Liver (tissue), 8 donors: ENCODE measurements at regions not wholly inside any gene's neighbourhood (a gene's known extent, or its start where the extent isn't known, plus 50 kb on each side); places are given as distances from the start of the nearest gene placed in this dataset.

Experiments
- DNase-seq: peaks from one replicate; pipeline ENCODE4 v3.0.0-alpha.2; 2017; ENCODE audit warnings: low spot score
- H3K27ac ChIP-seq, 2 donors: one replicate each; pipeline ENCODE4 v1.7.0; 2013; ENCODE audit warnings: inconsistent platforms in 2 of 2, low read length in 2 of 2, control low read depth in 1 of 2, low read depth in 1 of 2, mild to moderate bottlenecking in 1 of 2
- H3K27me3 ChIP-seq, 4 donors: one replicate each; pipeline versions ENCODE4 v1.6.1 to v1.7.0; 2013; ENCODE audit warnings: low read length in 3 of 4, inconsistent platforms in 1 of 4, mild to moderate bottlenecking in 1 of 4, moderate library complexity in 1 of 4; ENCODE audit not compliant: control insufficient read depth in 4 of 4, insufficient read depth in 4 of 4
- H3K36me3 ChIP-seq, 4 donors: one replicate each; pipeline versions ENCODE4 v1.6.1 to v1.7.0; 2013; ENCODE audit warnings: low read length in 3 of 4, mild to moderate bottlenecking in 3 of 4, low read depth in 1 of 4, moderate library complexity in 1 of 4; ENCODE audit not compliant: control insufficient read depth in 4 of 4, insufficient read depth in 3 of 4
- H3K4me1 ChIP-seq, 4 donors: one replicate each; pipeline versions ENCODE4 v1.6.1 to v1.7.0; 2013; ENCODE audit warnings: low read length in 3 of 4, mild to moderate bottlenecking in 3 of 4, moderate library complexity in 1 of 4; ENCODE audit not compliant: control insufficient read depth in 4 of 4, insufficient read depth in 4 of 4
- H3K4me3 ChIP-seq, 3 donors: one replicate each; pipeline versions ENCODE4 v1.6.1 to v1.7.0; 2013; ENCODE audit warnings: low read length in 3 of 3, control low read depth in 1 of 3, low read depth in 1 of 3, mild to moderate bottlenecking in 1 of 3
- H3K9ac ChIP-seq, 2 donors: one replicate each; pipeline ENCODE4 v1.7.0; 2013; ENCODE audit warnings: low read length in 2 of 2, mild to moderate bottlenecking in 2 of 2, moderate library complexity in 2 of 2, control low read depth in 1 of 2, low read depth in 1 of 2
- H3K9me3 ChIP-seq, 4 donors: one replicate each; pipeline versions ENCODE4 v1.6.1 to v1.7.0; 2013; ENCODE audit warnings: low read length in 3 of 4; ENCODE audit not compliant: control insufficient read depth in 4 of 4
- FOXA1 ChIP-seq: IDR thresholded peaks from 2 replicates; pipeline ENCODE4 v1.6.1; 2016; ENCODE audit warnings: antibody characterized with exemption
- FOXA2 ChIP-seq: IDR thresholded peaks from 2 replicates; pipeline ENCODE4 v1.6.1; 2016; ENCODE audit warnings: antibody characterized with exemption
- GABPA ChIP-seq, 2 donors: IDR thresholded peaks in 1 of 2; conservative IDR thresholded peaks in 1 of 2; 2 replicates each; pipeline ENCODE4 v1.6.1; 2016; ENCODE audit warnings: antibody characterized with exemption in 2 of 2, mild to moderate bottlenecking in 1 of 2, moderate library complexity in 1 of 2
- HNF4A ChIP-seq, 2 donors: conservative IDR thresholded peaks; 2 replicates each; pipeline ENCODE4 v1.6.1; 2016; ENCODE audit warnings: antibody characterized with exemption in 2 of 2, mild to moderate bottlenecking in 2 of 2
- HNF4G ChIP-seq: IDR thresholded peaks from 2 replicates; pipeline ENCODE4 v1.6.1; 2016; ENCODE audit warnings: antibody characterized with exemption
- JUND ChIP-seq, 2 donors: IDR thresholded peaks; 2 replicates each; pipeline ENCODE4 v1.6.1; 2016; ENCODE audit warnings: antibody characterized with exemption in 2 of 2
- NR2F2 ChIP-seq: IDR thresholded peaks from 2 replicates; pipeline ENCODE4 v1.6.1; 2016; ENCODE audit warnings: antibody characterized with exemption
- RXRA ChIP-seq, 2 donors: IDR thresholded peaks; 2 replicates each; pipeline ENCODE4 v1.6.1; 2017 to 2018; ENCODE audit warnings: antibody characterized with exemption in 2 of 2, mild to moderate bottlenecking in 1 of 2
- SP1 ChIP-seq: IDR thresholded peaks from 2 replicates; pipeline ENCODE4 v1.6.1; 2018; ENCODE audit warnings: antibody characterized with exemption, mild to moderate bottlenecking
- TAF1 ChIP-seq: conservative IDR thresholded peaks from 2 replicates; pipeline ENCODE4 v1.6.1; 2016; ENCODE audit warnings: antibody characterized with exemption, mild to moderate bottlenecking
- WGBS: extraction: QIAGEN DNeasy Blood & Tissue Kit; methylation state at CpG from one replicate; pipeline ENCODE4 v1.1.7; 2013; 5-methylcytosine and 5-hydroxymethylcytosine counted together
- TF ChIP-seq, protein P1 (sequence below): IDR thresholded peaks from 2 replicates; pipeline ENCODE4 v1.6.1; 2016; ENCODE audit warnings: antibody characterized with exemption
- TF ChIP-seq, protein P2 (sequence below): IDR thresholded peaks from 2 replicates; pipeline ENCODE4 v1.6.1; 2016; ENCODE audit warnings: antibody characterized with exemption
- TF ChIP-seq, protein P3 (sequence below): fragments of 150-350 bp; IDR thresholded peaks from 2 replicates; pipeline ENCODE4 v1.5.1; 2017; ENCODE audit warnings: improper control_type of control experiment, low read depth, low read length; ENCODE audit not compliant: missing input control
- TF ChIP-seq, protein P4 (sequence below): IDR thresholded peaks from 2 replicates; pipeline ENCODE4 v1.6.1; 2016; ENCODE audit warnings: antibody characterized with exemption, mild to moderate bottlenecking
- TF ChIP-seq, protein P5 (sequence below): IDR thresholded peaks from 2 replicates; pipeline ENCODE4 v1.6.1; 2016; ENCODE audit warnings: antibody characterized with exemption
- donor health status: healthy.
- donor health status: healthy.
- donor health status: healthy.
- donor health status: healthy.
- donor health status: healthy.

DNA sequence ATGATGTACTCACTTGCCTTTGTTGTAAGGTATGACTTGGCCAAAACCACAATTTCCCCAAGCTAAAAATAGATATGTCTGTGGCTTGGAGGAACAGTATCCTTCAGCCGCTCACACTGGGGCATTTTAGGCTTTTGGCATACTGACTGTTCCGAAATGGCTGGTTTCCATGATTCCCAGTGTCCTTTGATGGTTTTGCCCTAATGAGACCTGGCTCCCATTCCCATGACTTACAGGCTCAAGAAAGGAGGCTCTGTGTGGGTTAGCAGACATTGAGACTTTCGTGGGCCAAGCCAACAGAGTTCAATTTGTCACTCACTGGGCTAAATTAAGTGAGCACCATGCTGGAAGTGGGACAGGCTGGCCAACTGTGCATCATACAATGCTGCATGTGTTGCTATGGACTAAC is 150.6 kb downstream of the CEP135 start (continued):
- TF ChIP-seq, protein P1, sequence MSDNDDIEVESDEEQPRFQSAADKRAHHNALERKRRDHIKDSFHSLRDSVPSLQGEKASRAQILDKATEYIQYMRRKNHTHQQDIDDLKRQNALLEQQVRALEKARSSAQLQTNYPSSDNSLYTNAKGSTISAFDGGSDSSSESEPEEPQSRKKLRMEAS = no peak
- TF ChIP-seq SP1 = no peak
- TF ChIP-seq JUND (IDR thresholded peaks at IDR 0.05) = no peak

DNA sequence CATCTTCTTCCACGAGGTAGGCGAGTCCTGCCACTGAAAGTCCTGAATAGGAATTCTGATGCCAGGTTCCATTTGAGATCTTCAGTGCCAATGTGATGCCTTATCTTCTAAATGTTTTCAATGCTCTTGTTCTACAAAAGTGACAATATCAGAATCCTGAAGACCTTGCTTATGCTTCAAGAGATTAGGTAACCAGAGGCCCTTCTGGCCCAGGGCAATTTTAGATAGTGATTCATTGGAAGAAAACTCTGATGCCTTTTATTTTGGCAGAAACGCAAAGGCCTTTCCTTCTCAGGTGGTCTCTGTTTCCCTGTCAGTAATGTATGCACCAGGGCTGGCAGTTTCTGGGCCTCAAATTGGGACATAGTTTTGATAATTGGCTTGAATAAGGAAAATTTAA is 144.8 kb downstream of the CEP135 start:
- whole genome bisulfite sequencing = 89% methylated on average over 3 of the region's 3 CpGs

DNA sequence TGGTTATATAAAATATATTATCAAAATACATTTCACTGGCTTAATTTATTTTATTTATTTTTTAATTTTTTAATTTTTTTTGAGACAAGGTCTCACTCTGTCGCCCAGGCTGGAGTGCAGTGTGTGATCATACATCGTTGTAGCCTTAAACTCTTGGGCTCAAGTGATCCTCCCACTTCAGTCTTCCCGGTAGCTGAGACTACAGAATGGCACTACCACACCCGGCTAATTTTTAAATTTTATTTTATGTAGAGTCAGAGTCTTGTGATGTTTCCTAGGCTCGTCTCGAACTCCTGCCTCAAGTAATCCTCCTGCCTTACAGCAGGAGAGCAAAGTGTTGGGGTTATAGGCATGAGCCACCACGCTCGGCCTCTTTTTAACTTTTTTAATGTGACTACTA is 143.8 kb downstream of the CEP135 start:
- DNase-seq = no peak
- no peaks in the 10 kb centered on the region for H3K4me1 ChIP-seq
- WGBS = 92% methylated on average over 8 of the region's 8 CpGs
- H3K9me3 ChIP-seq = no peaks in the 10 kb centered on the region
- no peaks in the 10 kb centered on the region for H3K27me3 ChIP-seq
- H3K27ac ChIP-seq = no peak overlapping the region
- no peak overlapping the region for H3K9ac ChIP-seq
- no peak overlapping the region for H3K4me3 ChIP-seq
- no peaks in the 10 kb centered on the region for H3K36me3 ChIP-seq
- TF ChIP-seq, protein P2, sequence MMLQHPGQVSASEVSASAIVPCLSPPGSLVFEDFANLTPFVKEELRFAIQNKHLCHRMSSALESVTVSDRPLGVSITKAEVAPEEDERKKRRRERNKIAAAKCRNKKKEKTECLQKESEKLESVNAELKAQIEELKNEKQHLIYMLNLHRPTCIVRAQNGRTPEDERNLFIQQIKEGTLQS = no peak
- TF ChIP-seq FOXA1 (no peak), NR2F2 (no peak), FOXA2 (no peak), HNF4G (no peak), TAF1 (no peak), JUND (IDR thresholded peaks at IDR 0.05) (no peak)
- TF ChIP-seq, protein P3, sequence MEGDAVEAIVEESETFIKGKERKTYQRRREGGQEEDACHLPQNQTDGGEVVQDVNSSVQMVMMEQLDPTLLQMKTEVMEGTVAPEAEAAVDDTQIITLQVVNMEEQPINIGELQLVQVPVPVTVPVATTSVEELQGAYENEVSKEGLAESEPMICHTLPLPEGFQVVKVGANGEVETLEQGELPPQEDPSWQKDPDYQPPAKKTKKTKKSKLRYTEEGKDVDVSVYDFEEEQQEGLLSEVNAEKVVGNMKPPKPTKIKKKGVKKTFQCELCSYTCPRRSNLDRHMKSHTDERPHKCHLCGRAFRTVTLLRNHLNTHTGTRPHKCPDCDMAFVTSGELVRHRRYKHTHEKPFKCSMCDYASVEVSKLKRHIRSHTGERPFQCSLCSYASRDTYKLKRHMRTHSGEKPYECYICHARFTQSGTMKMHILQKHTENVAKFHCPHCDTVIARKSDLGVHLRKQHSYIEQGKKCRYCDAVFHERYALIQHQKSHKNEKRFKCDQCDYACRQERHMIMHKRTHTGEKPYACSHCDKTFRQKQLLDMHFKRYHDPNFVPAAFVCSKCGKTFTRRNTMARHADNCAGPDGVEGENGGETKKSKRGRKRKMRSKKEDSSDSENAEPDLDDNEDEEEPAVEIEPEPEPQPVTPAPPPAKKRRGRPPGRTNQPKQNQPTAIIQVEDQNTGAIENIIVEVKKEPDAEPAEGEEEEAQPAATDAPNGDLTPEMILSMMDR = no peak
- TF ChIP-seq, protein P4, sequence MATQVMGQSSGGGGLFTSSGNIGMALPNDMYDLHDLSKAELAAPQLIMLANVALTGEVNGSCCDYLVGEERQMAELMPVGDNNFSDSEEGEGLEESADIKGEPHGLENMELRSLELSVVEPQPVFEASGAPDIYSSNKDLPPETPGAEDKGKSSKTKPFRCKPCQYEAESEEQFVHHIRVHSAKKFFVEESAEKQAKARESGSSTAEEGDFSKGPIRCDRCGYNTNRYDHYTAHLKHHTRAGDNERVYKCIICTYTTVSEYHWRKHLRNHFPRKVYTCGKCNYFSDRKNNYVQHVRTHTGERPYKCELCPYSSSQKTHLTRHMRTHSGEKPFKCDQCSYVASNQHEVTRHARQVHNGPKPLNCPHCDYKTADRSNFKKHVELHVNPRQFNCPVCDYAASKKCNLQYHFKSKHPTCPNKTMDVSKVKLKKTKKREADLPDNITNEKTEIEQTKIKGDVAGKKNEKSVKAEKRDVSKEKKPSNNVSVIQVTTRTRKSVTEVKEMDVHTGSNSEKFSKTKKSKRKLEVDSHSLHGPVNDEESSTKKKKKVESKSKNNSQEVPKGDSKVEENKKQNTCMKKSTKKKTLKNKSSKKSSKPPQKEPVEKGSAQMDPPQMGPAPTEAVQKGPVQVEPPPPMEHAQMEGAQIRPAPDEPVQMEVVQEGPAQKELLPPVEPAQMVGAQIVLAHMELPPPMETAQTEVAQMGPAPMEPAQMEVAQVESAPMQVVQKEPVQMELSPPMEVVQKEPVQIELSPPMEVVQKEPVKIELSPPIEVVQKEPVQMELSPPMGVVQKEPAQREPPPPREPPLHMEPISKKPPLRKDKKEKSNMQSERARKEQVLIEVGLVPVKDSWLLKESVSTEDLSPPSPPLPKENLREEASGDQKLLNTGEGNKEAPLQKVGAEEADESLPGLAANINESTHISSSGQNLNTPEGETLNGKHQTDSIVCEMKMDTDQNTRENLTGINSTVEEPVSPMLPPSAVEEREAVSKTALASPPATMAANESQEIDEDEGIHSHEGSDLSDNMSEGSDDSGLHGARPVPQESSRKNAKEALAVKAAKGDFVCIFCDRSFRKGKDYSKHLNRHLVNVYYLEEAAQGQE = no peak
- TF ChIP-seq, protein P1 = no peak

More for the DNA sequence above, 144.8 kb downstream of the CEP135 start:
- H3K27me3 ChIP-seq = no peaks in the 10 kb centered on the region
- no peak overlapping the region for H3K27ac ChIP-seq
- no peak overlapping the region for H3K9ac ChIP-seq
- no peak for TF ChIP-seq HNF4A (conservative IDR thresholded peaks at IDR 0.05)
- TF ChIP-seq JUND (IDR thresholded peaks at IDR 0.05) = no peak
- TF ChIP-seq, protein P1 = no peak
- TF ChIP-seq, protein P5, sequence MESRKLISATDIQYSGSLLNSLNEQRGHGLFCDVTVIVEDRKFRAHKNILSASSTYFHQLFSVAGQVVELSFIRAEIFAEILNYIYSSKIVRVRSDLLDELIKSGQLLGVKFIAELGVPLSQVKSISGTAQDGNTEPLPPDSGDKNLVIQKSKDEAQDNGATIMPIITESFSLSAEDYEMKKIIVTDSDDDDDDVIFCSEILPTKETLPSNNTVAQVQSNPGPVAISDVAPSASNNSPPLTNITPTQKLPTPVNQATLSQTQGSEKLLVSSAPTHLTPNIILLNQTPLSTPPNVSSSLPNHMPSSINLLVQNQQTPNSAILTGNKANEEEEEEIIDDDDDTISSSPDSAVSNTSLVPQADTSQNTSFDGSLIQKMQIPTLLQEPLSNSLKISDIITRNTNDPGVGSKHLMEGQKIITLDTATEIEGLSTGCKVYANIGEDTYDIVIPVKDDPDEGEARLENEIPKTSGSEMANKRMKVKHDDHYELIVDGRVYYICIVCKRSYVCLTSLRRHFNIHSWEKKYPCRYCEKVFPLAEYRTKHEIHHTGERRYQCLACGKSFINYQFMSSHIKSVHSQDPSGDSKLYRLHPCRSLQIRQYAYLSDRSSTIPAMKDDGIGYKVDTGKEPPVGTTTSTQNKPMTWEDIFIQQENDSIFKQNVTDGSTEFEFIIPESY = no peak
- TF ChIP-seq FOXA2 = no peak
- no peak for TF ChIP-seq FOXA1
- no peak for TF ChIP-seq RXRA (IDR thresholded peaks at IDR 0.05)
- TF ChIP-seq, protein P4 = no peak
- TF ChIP-seq TAF1 = no peak
- TF ChIP-seq NR2F2 = no peak
- no peak for TF ChIP-seq GABPA (IDR thresholded peaks at IDR 0.05 in 1 of 2, conservative IDR thresholded peaks at IDR 0.05 in 1 of 2)
- DNase-seq = no peak
- H3K36me3 ChIP-seq = no peaks in the 10 kb centered on the region
- H3K9me3 ChIP-seq = no peaks in the 10 kb centered on the region
- H3K4me3 ChIP-seq = no peak overlapping the region
- no peaks in the 10 kb centered on the region for H3K4me1 ChIP-seq
